Endothelial cell of umbilical vein (primary cell): ENCODE measurements at regions not wholly inside any gene's neighbourhood (a gene's known extent, or its start where the extent isn't known, plus 50 kb on each side); places are given as distances from the start of the nearest gene placed in this dataset.

ENCODE experiments used
- BruUV-seq: library from RNA; stranded (reverse); fragments of 400-500 nt; replicated peaks from 2 replicates; lab custom pipeline; 2021; lab: Mats Ljungman, UMichigan
- CTCF ChIA-PET: fragments of 300-600, 350-600 bp; sonication (Branson Sonifier 250); formaldehyde crosslinking; loops from one replicate; lab custom pipeline; 2021; ENCODE audit warnings: antibody characterized with exemption, inconsistent platforms; lab: Charles Lee
- POLR2A ChIA-PET: fragments of 300-600, 350-600 bp; sonication (Branson Sonifier 250); formaldehyde crosslinking; loops from one replicate; lab custom pipeline; 2021; ENCODE audit warnings: antibody characterized with exemption, inconsistent platforms; lab: Charles Lee
- DNase-seq: peaks from one replicate; pipeline ENCODE4 v3.0.0-alpha.2; 2011; ENCODE audit warnings: low read depth, low spot score
- FAIRE-seq: peaks from 2 replicates; lab custom pipeline; 2011; peaks lifted over from hg19 to GRCh38; lab: Jason Lieb, UNC
- H2AFZ ChIP-seq: 2 replicates; pipeline ENCODE4 v1.6.0; 2012; ENCODE audit warnings: low read depth, low read length, control low read depth, inconsistent platforms
- H3K27ac ChIP-seq: 2 replicates; pipeline ENCODE4 v1.5.1; 2011; ENCODE audit warnings: low read depth, mild to moderate bottlenecking, control low read depth, low read length, moderate library complexity; ENCODE audit not compliant: insufficient read depth
- H3K27me3 ChIP-seq, 2 experiments: 2 replicates each; pipeline versions ENCODE4 v1.6.0 to v1.6.1; 2011; ENCODE audit warnings: low read length in 2 of 2, mixed read lengths in 1 of 2; ENCODE audit not compliant: control insufficient read depth in 2 of 2, insufficient read depth in 2 of 2
- H3K36me3 ChIP-seq, 2 experiments: 2 replicates in 1 of 2; 3 replicates in 1 of 2; pipeline ENCODE4 v1.5.1; 2011; ENCODE audit warnings: low read length in 2 of 2, mild to moderate bottlenecking in 1 of 2, moderate library complexity in 1 of 2; ENCODE audit not compliant: control insufficient read depth in 2 of 2, insufficient read depth in 2 of 2; ENCODE audit errors: extremely low read depth in 1 of 2
- H3K4me1 ChIP-seq: 3 replicates; pipeline ENCODE4 v1.5.1; 2011; ENCODE audit warnings: mild to moderate bottlenecking, low read length; ENCODE audit not compliant: control insufficient read depth, insufficient read depth; ENCODE audit errors: extremely low read depth
- H3K4me2 ChIP-seq: 2 replicates; pipeline ENCODE4 v1.6.1; 2011; ENCODE audit warnings: low read length, control low read depth, mixed read lengths; ENCODE audit not compliant: insufficient read depth
- H3K4me3 ChIP-seq, 3 experiments: fragments of 200-600 bp in 1 of 3; sonication (generic), shearing (Covaris generic) in 1 of 3; replicated peaks in 1 of 3; 2 replicates each; pipeline ENCODE4 v1.5.1; 2011 to 2016; ENCODE audit warnings: control low read depth in 3 of 3, low read length in 3 of 3, mild to moderate bottlenecking in 2 of 3, inconsistent platforms in 1 of 3, low read depth in 1 of 3, moderate library complexity in 1 of 3; ENCODE audit not compliant: insufficient read depth in 1 of 3
- H3K79me2 ChIP-seq: 2 replicates; pipeline ENCODE4 v1.6.0; 2012; ENCODE audit warnings: low read length, inconsistent platforms; ENCODE audit not compliant: control insufficient read depth, insufficient read depth
- H3K9ac ChIP-seq: replicated peaks from 2 replicates; pipeline ENCODE3; 2011; ENCODE audit warnings: low read length, control low read depth; ENCODE audit not compliant: insufficient read depth; ENCODE audit errors: extremely low read depth
- H3K9me1 ChIP-seq: replicated peaks from 3 replicates; pipeline ENCODE4 v1.6.0; 2011; ENCODE audit warnings: mild to moderate bottlenecking, low read length; ENCODE audit not compliant: control insufficient read depth, insufficient read depth; ENCODE audit errors: extremely low read depth
- H3K9me3 ChIP-seq: replicated peaks from 2 replicates; pipeline ENCODE4 v1.5.1; 2012; ENCODE audit warnings: low read length, inconsistent platforms; ENCODE audit not compliant: control insufficient read depth, insufficient read depth
- H4K20me1 ChIP-seq: replicated peaks from 2 replicates; pipeline ENCODE3; 2011; ENCODE audit warnings: mild to moderate bottlenecking, low read length; ENCODE audit not compliant: control insufficient read depth, insufficient read depth; ENCODE audit errors: extremely low read depth
- CTCF ChIP-seq, 2 donors: IDR thresholded peaks; 1 replicate in 1 of 2; 2 replicates in 1 of 2; pipeline ENCODE4 v1.5.1; 2011; ENCODE audit warnings: low read length in 2 of 2, mild to moderate bottlenecking in 2 of 2, moderate library complexity in 2 of 2, control low read depth in 1 of 2, inconsistent platforms in 1 of 2, low read depth in 1 of 2; ENCODE audit not compliant: insufficient read depth in 1 of 2; ENCODE audit errors: extremely low read depth in 1 of 2
- EZH2 ChIP-seq: IDR thresholded peaks from 2 replicates; pipeline ENCODE4 v1.6.1; 2012; ENCODE audit warnings: borderline replicate concordance, low read depth, mild to moderate bottlenecking, moderate library complexity, low read length, inconsistent platforms; ENCODE audit not compliant: severe bottlenecking
- FOS ChIP-seq: IDR thresholded peaks from 2 replicates; pipeline ENCODE4 v1.6.1; 2011; ENCODE audit warnings: mild to moderate bottlenecking, low read length, moderate library complexity, borderline replicate concordance; ENCODE audit not compliant: insufficient read depth
- GATA2 ChIP-seq: IDR thresholded peaks from 2 replicates; pipeline ENCODE4 v1.7.0; 2011; ENCODE audit warnings: low read depth, mild to moderate bottlenecking, moderate library complexity, mixed read lengths, low read length; ENCODE audit not compliant: insufficient read length, insufficient read depth
- JUN ChIP-seq: IDR thresholded peaks from 2 replicates; pipeline ENCODE4 v1.6.1; 2011; ENCODE audit warnings: borderline replicate concordance, low read depth; ENCODE audit not compliant: insufficient read length, insufficient read depth
- MAX ChIP-seq: IDR thresholded peaks from 2 replicates; pipeline ENCODE4 v1.6.1; 2011; ENCODE audit not compliant: insufficient read depth, insufficient read length
- MYC ChIP-seq: IDR thresholded peaks from one replicate; pipeline ENCODE4 v1.6.1; 2011; ENCODE audit warnings: mild to moderate bottlenecking, low read depth, low read length
- POLR2A ChIP-seq: IDR thresholded peaks from 2 replicates; pipeline ENCODE4 v1.6.1; 2012; ENCODE audit warnings: low read depth, mild to moderate bottlenecking, control low read depth, low read length
- POLR2AphosphoS5 ChIP-seq: IDR thresholded peaks from 2 replicates; pipeline ENCODE4 v1.6.1; 2012; ENCODE audit warnings: low read depth, mild to moderate bottlenecking, control low read depth, low read length, moderate library complexity; ENCODE audit not compliant: insufficient read depth
- dilution Hi-C: fragments of 300-500 bp; cut with MboI; formaldehyde crosslinking; loops from one replicate; pipeline ENCODE4 v1.15.0; 2019; ENCODE audit warnings: low sequenced_read_pairs; ENCODE audit not compliant: extremely low pct_ligation_motif_present
- intact Hi-C: fragments of 100-400 bp; cut with micrococcal nuclease; formaldehyde crosslinking; loops from one replicate; pipeline ENCODE4 v1.10.0; 2022

GRCh38 chr2:176473177-176473576 is 203.9 kb downstream of the MTX2 start:
- no peaks in the 10 kb centered on the region for H3K9me1 ChIP-seq
- dilution Hi-C loops (no loop called here), intact Hi-C loops (no loop called here)
- no peaks in the 10 kb centered on the region for H3K9me3 ChIP-seq
- BruUV-seq: no TSS peak
- POLR2A ChIA-PET: no interaction called here
- no peaks in the 10 kb centered on the region for H4K20me1 ChIP-seq
- TF ChIP-seq POLR2A: no peak
- no peak for TF ChIP-seq CTCF (IDR thresholded peaks at IDR 0.05; ENCODE audit: extremely low read depth in 1 of 2, insufficient read depth in 1 of 2, low read depth in 1 of 2, low read length in 2 of 2)
- TF ChIP-seq MYC: no peak
- no peak for TF ChIP-seq FOS
- TF ChIP-seq MAX: no peak
- no peak for TF ChIP-seq POLR2AphosphoS5
- TF ChIP-seq GATA2: no peak
- TF ChIP-seq EZH2: no peak
- no peak for TF ChIP-seq JUN
- peak overlapping the region in 2 of 3 experiments; percentile 19 to 38 for H3K4me3 ChIP-seq
- H3K4me1 ChIP-seq: peaks cover 4% of the 10 kb centered on the region
- H3K79me2 ChIP-seq: no peaks in the 10 kb centered on the region
- DNase-seq: peak; percentile 58
- H3K36me3 ChIP-seq: no peaks in the 10 kb centered on the region
- H3K27ac ChIP-seq: no peak overlapping the region
- peak overlapping the region; percentile 14 for H3K9ac ChIP-seq
- CTCF ChIA-PET: interaction anchor here (0.8 to 3.9 kb wide), 5 partner anchors 12 to 81 kb away, joined by 3 to 18 read pairs (median 5); no protein-coding TSS in a partner anchor
- no peaks in the 10 kb centered on the region for H3K27me3 ChIP-seq
- peak; percentile 47 for FAIRE-seq
- H3K4me2 ChIP-seq: peak overlapping the region; percentile 81
- peak overlapping the region; percentile 82 for H2AFZ ChIP-seq
